ENCODE measurements at regions not wholly inside any gene's neighbourhood (a gene's known extent, or its start where the extent isn't known, plus 50 kb on each side); places are given as distances from the start of the nearest gene placed in this dataset.

GRCh38 chr20:39674842-39675241 is 712.7 kb downstream of the DHX35 start:
- Mint-ChIP-seq H3K27me3 (ENCODE audit: low read depth) (peaks cover 2% of the 10 kb centered on the region), H3K4me3 (no peak overlapping the region), H3K36me3 (no peaks in the 10 kb centered on the region), H3K27ac (no peak overlapping the region), H3K9me3 (no peaks in the 10 kb centered on the region), H3K4me1 (no peaks in the 10 kb centered on the region)
- no peak for TF ChIP-seq CTCF (IDR thresholded peaks at IDR 0.05; ENCODE audit: unreplicated experiment)
- no peak for DNase-seq (ENCODE audit: low spot score in 2 of 2, unreplicated experiment in 2 of 2)

DNA sequence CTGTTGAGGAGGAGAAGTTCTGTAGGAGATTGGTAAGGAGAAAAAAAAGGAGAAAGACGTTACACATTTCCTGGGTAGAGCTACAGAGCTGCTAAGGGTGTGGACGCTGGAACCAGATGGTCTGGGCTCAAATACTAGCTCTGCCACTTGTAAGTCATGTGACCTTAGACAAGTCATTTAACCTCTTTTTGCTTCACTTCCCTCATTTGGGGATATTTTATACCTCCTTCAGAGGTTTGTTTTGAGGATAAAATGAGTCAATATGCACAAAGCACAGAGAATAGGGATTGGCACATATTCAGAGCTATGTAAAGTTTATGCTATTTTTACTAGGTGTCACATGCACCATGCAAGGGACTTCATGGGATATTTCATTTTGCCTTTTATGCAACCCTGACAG is 708.8 kb downstream of the DHX35 start:
- Mint-ChIP-seq H3K36me3 (no peaks in the 10 kb centered on the region), H3K4me3 (no peak overlapping the region), H3K27ac (no peak overlapping the region), H3K9me3 (no peaks in the 10 kb centered on the region), H3K27me3 (ENCODE audit: low read depth) (no peaks in the 10 kb centered on the region), H3K4me1 (no peaks in the 10 kb centered on the region)
- no peak for TF ChIP-seq CTCF (IDR thresholded peaks at IDR 0.05; ENCODE audit: unreplicated experiment)
- no peak for DNase-seq (ENCODE audit: low spot score in 2 of 2, unreplicated experiment in 2 of 2)

GRCh38 chr20:39669659-39670058 is 707.5 kb downstream of the DHX35 start:
- Mint-ChIP-seq H3K27ac (no peak overlapping the region), H3K36me3 (no peaks in the 10 kb centered on the region)
- no peak for TF ChIP-seq CTCF (IDR thresholded peaks at IDR 0.05; ENCODE audit: unreplicated experiment)

DNA sequence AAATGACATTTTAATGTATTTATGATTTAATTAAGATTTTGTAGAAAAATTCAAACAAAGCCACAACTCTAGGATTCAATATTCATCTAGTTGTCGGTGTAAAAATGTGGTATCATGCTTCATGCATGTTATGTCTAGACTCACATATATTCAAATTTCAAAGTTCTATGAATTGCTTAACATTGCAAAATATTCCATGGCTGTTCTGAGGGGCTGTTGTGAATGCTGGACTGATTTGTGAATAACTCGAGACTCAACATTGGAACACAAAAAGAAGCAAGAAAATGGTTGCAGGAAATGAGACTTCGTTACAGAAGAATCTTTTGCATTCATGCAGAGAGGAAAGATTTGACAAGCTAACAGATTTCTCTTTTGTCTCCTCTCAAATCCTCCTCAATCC is 705.9 kb downstream of the DHX35 start:
- no peak overlapping the region for H3K27ac Mint-ChIP-seq
- H3K27me3 Mint-ChIP-seq (ENCODE audit: low read depth) = peaks cover 1% of the 10 kb centered on the region
- no peaks in the 10 kb centered on the region for H3K4me1 Mint-ChIP-seq
- H3K36me3 Mint-ChIP-seq = no peaks in the 10 kb centered on the region
- H3K9me3 Mint-ChIP-seq = no peaks in the 10 kb centered on the region
- H3K4me3 Mint-ChIP-seq = no peak overlapping the region
- no peak for DNase-seq (ENCODE audit: low spot score in 2 of 2, unreplicated experiment in 2 of 2)
- no peak for TF ChIP-seq CTCF (IDR thresholded peaks at IDR 0.05; ENCODE audit: unreplicated experiment)

More at GRCh38 chr20:39669659-39670058, 707.5 kb downstream of the DHX35 start:
- H3K4me1 Mint-ChIP-seq = no peaks in the 10 kb centered on the region
- no peak overlapping the region for H3K4me3 Mint-ChIP-seq
- no peak for DNase-seq (ENCODE audit: low spot score in 2 of 2, unreplicated experiment in 2 of 2)
- H3K9me3 Mint-ChIP-seq = no peaks in the 10 kb centered on the region
- peaks cover 1% of the 10 kb centered on the region for H3K27me3 Mint-ChIP-seq (ENCODE audit: low read depth)

GRCh38 chr20:39661833-39662232 is 699.7 kb downstream of the DHX35 start:
- no peaks in the 10 kb centered on the region for H3K36me3 Mint-ChIP-seq
- no peak overlapping the region for H3K4me3 Mint-ChIP-seq
- no peak for DNase-seq (ENCODE audit: low spot score in 2 of 2, unreplicated experiment in 2 of 2)
- H3K9me3 Mint-ChIP-seq = no peaks in the 10 kb centered on the region
- no peak for TF ChIP-seq CTCF (IDR thresholded peaks at IDR 0.05; ENCODE audit: unreplicated experiment)
- no peaks in the 10 kb centered on the region for H3K4me1 Mint-ChIP-seq
- H3K27me3 Mint-ChIP-seq (ENCODE audit: low read depth) = peaks cover 1% of the 10 kb centered on the region
- H3K27ac Mint-ChIP-seq = no peak overlapping the region

DNA sequence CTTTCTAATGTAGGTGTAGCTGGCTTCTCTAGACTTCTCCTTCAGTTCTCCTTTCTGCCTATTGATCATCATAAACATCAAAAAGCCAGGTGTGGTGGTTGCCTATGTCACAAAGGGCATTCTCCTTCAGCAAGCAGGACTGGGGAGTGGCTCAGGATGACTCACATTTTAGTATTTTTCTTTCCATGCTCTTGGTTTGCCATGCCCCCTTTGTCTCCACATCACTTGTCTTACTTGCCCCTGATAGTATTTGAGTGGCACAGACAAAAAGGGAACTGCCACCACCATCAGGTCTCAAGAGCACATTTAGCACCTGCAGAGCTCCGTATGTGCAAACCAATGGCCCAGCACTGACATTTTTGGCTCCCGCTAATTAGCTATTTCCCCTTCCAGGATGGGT is 698.8 kb downstream of the DHX35 start:
- H3K4me1 Mint-ChIP-seq = no peaks in the 10 kb centered on the region
- no peak overlapping the region for H3K4me3 Mint-ChIP-seq
- no peaks in the 10 kb centered on the region for H3K36me3 Mint-ChIP-seq
- peaks cover 1% of the 10 kb centered on the region for H3K27me3 Mint-ChIP-seq (ENCODE audit: low read depth)
- no peak overlapping the region for H3K27ac Mint-ChIP-seq
- no peak for TF ChIP-seq CTCF (IDR thresholded peaks at IDR 0.05; ENCODE audit: unreplicated experiment)
- no peak for DNase-seq (ENCODE audit: low spot score in 2 of 2, unreplicated experiment in 2 of 2)
- H3K9me3 Mint-ChIP-seq = no peaks in the 10 kb centered on the region

Data from mesothelial cell of epicardium (in vitro differentiated cells).